Suppressor macrophage treated with lipopolysaccharide for 4 hours (primary cell): ENCODE measurements at regions not wholly inside any gene's neighbourhood (a gene's known extent, or its start where the extent isn't known, plus 50 kb on each side); places are given as distances from the start of the nearest gene placed in this dataset.
"Not testable (repeated sequence)": the region's sequence is repeated elsewhere in the genome, so short reads cannot be mapped to it uniquely, and the experiment has no call there.

Experiments used
- DNase-seq: peaks from one replicate; pipeline ENCODE4 v3.0.0-alpha.2; 2020

DNA sequence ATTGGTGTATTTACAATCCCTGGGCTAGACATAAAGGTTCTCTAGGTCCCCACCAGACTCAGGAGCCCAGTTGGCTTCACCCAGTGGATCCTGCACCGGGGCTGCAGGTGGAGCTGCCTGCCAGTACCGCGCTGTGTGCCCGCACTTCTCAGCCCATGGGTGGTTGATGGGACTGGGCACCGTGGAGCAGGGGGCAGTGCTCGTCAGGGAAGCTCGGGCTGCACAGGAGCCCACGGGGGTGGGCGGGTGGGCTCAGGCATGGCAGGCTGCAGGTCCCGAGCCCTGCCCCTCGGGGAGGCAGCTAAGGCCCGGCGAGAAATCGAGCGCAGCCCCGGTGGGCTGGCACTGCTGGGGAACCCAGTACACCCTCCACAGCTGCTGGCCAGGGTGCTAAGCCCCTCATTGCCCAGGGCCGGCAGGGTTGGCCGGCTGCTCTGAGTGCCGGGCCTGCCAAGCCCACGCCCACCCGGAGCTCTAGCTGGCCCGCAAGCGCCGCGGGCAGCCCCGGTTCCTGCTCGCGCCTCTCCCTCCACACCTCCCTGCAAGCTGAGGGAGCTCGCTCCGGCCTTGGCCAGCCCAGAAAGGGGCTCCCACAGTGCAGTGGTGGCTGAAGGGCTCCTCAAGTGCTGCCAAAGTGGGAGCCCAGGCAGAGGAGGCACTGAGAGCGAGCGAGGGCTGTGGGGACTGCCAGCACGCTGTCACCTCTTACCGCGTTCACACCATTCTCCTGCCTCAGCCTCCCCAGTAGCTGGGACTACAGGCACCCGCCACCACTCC is 353.5 kb upstream of the HS6ST1 start:
- not testable (repeated sequence) for DNase-seq

DNA sequence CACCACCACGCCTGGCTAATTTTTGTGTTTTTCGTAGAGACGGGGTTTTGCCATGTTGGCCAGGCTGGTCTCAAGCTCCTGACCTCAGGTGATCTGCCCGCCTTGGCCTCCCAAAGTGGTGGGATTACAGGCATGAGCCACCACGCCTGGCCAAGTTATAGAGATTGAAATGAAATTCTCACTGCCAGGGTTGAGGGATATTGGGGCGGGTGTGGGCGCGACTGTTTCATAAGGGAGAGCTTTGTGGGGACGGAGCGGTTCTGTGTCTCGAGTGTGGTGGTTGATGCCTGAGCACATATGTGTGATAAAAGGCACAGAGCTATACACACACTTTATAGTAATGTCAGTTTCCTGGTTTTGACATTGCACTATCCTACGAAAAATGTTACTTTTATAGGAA is 361.0 kb upstream of the HS6ST1 start:
- not testable (repeated sequence) for DNase-seq

DNA sequence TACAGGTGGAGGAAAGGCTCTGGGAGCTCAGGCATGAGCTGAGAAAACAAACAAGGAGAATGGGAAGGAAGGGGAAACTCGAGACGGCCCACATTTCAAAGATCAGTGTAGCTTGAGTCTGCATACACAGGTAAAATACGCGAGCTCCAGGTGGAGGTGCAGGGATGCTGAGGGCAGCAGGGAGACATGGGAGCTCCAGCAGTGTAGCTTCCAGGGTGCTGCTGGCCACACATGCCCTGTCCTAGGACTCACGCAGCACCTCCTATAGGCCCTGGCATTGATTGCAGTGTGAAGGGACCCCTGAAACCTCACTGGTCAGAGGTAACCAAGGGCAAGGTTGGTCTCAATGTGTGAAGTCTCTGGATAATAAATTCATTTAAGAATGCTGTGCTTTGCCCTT is 362.8 kb upstream of the HS6ST1 start:
- no peak for DNase-seq

DNA sequence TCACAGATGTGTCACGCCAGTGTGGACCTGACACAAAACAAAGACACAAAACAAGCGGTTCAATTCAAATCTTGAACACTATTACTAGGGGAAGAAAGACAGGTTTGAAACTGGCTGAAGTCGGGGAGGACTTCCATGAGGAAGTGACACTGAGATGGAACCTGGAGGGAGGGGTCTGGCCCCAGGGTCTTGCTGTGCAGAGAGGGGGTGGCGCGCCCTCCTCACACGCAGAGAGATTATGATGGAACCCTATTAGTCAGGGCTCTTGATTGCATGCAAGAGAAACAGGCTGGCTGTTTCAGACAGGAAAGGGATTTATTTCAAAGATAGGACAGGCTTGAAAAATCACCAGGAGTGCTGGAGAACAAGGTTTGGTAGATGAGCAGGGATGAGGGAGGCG is 363.6 kb upstream of the HS6ST1 start:
- no peak for DNase-seq

DNA sequence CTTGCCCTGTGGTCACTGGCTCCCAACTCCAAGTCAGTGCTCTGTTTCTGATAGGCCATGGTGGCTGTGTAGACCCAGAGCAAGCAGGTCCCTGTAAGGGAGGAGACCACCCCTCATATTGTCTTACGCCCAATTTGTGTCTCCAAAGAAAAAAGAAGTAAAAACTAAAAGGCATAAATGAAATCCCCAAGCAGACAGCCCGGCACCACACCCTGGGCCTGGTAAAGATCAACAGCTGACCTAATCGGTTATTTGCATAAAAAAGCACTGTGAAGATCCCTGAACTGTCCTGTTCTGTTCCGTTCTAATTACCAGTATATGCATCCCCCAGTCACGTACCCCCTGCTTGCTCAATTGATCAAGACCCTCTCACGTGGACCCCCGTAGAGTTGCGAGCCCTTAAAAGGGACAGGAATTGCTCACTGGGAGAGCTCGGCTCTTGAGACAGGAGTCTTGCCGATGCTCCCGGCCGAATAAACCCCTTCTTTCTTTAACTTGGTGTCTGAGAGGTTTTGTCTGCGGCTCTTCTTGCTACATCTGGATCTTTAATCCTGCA is 364.1 kb upstream of the HS6ST1 start:
- no peak for DNase-seq

DNA sequence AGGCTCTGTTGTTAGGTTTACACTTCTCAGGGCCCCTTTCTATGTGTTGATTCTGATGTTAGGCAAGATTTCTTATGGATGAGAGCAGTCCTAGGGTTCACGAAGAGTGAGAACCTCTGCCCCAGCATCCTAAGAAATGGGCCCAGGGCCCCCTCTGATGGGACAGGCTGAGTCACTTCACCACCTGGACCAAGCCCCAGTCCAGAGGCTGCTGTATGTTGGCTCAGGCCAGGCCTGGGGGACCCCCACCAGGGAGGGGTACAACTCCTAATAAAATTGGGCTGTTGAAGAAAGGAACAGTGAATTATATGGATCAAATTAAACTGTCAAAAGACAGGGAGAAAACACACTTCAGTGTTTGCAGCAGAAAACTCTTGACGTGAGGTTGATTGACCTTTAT is 365.9 kb upstream of the HS6ST1 start:
- no peak for DNase-seq

DNA sequence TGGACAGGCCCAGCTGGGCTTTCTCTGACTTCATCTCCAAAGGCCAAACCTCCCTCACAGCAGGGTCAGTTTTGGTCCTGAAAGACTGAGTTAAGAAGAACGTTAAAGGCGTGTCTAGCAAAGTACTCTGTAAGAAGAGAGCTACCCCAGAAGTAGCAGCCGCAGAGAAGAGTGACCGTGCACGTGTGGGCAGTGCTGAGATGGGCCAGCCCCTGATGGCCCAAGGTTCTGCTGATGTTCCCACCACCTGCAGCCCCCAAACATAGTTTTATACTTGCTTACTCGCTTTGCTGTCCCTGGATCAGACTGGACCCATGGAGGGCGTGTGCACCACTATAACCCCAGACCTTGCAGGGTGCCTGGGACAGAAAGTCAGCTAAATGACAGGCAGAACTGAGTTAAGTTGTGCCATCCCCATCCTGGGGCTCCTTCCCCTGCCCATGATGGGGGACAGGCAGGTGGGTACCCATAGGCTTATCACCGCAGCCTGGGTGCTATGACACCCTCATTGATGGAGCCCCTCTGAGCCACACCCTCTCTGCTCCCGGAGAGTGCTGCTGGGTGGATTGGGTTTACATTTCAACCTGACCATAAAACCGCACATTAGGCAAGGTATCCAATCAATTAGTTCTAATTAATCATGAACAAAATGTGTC is 367.3 kb upstream of the HS6ST1 start:
- no peak for DNase-seq

DNA sequence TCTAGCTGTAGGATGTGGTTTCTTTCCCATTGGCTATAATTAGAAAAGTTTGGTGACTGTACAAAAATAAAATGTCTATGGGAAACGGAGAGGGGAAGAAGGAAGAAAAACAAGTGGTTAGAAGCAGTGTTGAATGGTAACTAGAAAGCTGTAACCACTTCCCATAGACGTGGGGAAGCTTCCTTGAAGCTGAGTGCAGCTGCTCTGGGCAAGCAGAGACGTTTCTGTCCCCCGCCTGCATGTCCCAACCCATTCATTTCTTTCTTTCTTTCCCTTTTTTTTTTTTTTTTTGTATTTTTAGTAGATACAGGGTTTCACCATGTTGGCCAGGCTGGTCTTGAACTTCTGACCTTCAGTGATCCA is 367.8 kb upstream of the HS6ST1 start:
- peak; percentile 46 for DNase-seq

DNA sequence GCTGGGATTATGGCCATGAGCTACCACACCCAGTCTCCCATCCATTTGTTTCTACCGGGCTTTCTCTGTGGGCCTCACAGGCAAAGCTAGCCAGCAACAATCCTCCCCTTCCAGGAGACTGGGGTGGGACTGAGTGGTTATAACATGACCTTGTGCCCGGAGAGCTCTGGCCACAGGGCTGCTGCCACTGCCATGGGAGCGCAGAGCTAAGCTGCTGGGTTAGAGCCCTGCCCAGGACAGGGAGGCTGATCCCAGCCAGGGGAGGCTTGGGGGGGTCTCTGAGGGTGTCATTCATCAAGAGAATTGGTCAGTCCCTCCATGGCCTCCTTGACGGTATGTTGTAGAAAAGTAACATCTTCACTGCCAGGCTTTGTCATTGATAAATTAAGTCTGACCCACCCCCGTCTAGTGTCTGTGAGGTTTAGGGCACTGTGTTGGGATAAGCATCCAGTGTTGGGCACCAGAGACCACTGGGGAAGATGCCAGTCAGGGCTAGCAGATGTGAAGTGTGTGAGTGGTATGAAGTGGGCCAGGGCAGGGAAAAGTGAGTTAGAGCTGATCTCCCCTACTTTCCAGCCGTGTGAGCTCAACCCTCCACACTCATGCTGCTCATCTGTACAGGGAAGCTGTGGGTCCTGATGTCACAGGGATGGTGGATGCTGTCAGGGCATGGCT is 368.4 kb upstream of the HS6ST1 start:
- no peak for DNase-seq

DNA sequence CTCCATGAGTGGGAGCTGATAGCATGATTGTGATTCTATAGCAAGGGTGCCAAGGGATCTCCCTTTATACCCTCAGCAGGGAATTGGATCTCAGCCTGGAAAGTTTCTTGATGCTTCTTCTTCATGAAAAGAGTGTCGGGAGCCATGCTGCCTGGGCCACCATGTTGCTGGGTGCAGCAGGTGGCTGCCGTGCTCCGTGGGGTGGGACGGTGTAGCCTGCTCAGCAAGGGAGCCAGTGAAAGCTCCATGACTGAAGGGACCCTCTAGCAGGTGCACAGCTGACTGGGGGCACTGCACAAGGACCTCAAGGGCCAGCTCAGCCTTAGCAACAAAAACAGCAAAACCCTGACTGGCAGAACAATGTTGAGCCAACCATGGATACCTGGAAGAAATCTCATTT is 368.9 kb upstream of the HS6ST1 start:
- no peak for DNase-seq

DNA sequence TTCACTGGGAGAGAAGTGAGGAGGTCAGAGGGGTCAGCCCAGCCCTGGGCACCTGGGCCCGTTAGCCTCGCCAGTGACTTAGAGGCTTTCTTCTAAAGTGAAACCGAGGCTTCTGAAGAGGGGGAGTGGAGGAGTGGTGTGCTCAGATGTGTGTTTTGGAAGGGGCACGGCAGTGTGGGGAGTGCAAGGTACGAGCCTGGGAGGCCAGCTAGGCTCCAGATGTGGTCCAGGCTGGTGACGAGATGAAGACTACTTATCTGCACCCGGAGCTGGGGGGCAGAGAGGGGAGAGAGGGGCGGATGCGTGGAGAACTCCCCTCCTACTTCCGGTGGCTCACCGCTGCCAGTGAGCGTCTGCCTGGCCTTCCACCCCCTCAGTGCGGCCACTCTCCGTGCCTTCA is 371.3 kb upstream of the HS6ST1 start:
- DNase-seq = no peak

DNA sequence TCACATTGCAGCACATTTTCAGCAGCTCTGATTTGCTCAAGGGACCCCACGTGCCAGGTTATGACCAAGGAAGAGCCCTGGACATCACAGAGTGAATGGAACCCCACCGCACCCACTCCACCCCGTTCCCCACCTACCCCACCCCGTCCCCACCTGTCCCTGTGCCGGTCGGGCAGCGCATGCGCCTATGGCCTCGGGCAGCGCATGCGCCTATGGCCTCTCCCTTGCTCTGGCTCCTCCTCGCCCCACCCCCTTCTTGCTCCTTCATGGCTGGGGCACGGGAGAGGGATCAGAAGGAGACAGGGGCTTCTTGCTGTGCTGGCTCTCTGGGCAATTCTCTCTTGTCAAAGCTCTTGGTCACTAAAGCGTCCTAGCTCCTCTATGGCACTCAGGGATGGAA is 371.8 kb upstream of the HS6ST1 start:
- DNase-seq = no peak

DNA sequence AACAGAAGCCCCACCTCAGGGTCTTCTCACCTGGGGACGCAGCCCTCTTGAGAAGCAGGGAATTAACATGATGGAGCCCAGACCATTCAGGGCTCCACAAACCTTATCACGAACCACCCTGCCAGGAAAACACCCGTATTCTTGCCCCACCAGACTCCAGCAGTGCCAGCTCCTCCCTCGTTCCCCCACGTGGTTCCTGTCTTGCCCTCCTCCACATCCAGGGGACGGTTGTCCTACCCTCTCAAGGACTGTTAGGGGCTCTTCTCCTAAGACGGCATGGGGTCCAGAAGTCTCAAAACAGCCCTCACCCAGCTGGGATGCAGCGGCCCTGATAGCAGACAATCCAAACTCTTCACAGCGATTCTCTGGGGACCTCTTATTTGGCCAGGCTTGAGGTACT is 372.2 kb upstream of the HS6ST1 start:
- no peak for DNase-seq

DNA sequence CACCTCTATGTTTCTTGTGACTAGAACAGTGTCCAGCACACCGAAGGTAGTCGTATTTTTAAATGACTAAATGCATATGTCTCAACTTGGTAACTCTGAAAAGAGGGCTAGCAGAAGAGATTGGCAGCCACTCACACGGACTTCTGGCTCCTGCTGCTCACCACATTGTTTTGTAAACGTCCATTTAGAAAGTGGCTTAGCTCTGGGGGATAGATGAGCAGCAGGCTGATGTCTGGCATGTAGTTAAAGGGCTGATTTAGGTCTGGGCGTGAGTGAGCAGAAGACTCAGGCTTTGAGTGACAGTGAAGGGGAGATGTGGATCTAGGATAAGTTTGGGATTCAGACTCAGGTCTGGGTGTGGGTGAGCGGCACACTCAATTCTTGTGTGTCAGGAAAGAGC is 372.9 kb upstream of the HS6ST1 start:
- DNase-seq = no peak

DNA sequence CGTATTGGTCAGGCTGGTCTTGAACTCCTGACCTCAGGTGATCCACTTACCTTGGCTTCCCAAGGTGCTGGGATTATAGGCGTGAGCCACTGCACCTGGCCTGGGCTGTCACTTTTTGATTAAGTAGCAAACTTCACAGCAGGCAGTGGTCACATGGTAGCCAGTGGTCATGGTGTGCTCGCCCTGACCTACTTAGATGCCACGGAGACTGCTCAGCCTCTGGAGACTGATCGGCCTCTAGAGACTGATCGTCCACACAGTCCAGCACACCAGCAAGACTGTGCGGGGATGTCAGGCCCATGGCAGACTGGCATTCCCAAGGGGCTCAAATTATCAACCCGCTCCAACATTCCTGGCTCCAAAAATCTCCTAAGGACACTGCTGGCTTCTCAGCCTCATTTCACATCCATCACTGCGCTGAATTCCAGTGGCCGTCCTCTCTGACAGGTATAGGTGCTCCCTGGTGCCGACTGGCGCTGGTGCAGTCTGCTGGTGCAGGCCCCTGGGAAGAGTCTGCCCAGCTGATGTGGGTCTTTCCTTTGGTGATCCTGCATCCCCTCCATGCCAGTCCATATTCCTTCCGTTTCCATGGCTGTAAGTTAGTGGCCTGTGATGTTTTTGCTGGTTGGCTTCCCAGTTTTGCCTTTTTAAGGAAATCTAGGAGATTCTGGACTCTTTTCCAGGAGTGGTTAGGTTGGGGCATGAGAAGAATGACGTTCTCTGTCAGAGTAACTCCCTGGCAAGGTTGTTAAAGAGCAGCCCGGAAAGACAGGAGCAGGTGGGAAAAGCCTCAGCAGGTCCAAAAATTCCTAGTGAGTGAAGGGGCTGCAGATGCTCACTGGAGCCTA is 374.5 kb upstream of the HS6ST1 start:
- no peak for DNase-seq

DNA sequence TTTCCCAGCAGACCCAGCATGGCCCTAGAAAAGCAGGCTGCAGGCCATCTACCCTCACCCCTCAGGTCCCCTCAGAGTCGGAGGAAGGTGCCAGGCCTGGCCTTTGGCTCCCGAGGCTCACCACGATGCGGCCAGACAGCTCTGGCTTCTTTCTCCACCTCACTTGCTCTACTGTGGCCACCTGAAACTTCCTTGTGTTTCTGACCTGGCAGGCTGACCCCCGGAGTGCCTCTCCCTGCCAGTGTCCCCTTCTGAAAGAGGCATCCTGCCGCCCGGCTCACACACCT is 375.0 kb upstream of the HS6ST1 start:
- DNase-seq = no peak

DNA sequence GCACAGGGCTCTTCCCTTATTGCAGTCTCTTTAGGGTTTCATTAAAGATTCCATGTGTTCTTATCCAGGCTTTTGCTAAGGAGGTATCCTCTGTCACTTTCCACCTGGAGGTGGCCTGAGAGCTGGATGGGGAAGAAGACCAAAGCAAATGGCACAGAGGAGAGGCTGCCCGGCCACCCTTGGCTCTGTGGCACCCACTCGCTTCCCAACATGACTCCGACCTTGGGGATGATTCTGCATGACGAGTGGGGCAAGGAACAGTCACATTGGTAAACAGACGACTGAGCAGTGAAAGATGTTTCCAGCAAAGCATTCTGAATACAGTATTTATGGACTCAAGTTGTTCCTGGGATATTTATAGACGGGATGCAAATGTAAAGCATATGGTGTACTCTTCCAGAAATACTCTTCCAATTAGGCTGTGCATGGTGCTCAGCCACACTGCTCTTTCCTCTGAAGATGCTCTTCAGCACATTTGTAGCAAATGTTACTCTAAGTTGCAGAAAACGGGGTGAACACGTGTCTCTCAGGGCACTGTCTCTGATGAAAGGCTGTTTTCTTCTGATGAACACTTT is 377.1 kb upstream of the HS6ST1 start:
- no peak for DNase-seq

DNA sequence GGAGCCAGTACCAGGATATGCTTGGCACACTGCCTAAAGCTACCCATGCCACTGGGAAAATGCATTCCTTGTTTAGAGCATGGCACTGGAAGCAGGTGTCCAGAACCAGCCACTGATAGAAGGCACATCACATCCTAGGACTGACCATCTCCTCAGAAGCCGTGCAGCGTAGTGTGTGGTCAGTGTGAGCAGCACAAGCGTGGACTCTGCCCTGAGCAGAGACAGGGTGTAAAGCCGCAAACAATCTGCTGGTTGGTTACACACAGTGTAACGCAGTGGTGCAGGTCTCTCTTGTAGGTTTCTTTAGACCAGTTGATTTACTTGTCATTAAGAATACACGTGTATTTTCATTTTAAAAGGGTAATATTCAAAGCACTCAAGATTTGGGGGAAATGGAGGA is 377.8 kb upstream of the HS6ST1 start:
- DNase-seq = no peak

DNA sequence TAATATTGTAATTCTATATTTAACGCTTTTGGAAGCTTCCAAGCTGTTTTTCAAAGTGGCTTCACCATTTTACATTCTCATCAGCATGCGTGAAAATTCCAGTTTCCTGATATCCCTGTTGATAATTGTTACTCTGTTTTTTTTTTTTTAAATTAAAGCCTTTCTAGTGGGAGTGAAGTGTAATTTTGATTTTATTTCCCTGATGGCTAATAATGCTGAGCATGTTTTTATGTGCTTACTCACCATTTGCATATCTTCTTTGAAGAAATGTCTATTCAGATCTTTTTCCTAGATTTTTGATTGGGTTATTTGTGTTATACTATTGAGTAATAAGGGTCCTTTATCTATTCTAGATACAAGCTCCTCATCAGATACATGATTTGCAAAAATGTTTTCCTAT is 382.8 kb upstream of the HS6ST1 start:
- no peak for DNase-seq

DNA sequence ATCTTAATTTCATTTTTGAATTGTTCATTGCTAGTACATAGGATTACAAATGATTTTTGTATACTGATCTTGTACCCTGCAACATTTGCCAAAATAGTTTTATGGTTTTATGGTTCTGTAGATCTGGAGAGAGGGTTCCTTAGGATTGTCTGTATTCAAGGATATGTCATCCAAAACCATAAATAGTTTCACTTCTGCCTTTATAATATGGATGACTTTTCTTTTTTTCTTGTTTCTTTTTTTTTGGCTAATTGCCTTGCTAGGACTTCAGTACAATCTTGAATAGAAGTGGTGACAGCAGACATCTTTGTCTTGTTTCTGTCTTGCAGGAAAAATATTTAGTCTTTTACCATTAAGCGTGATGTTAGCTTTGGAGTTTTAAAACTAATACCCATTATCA is 383.9 kb upstream of the HS6ST1 start:
- peak; percentile 43 for DNase-seq

DNA sequence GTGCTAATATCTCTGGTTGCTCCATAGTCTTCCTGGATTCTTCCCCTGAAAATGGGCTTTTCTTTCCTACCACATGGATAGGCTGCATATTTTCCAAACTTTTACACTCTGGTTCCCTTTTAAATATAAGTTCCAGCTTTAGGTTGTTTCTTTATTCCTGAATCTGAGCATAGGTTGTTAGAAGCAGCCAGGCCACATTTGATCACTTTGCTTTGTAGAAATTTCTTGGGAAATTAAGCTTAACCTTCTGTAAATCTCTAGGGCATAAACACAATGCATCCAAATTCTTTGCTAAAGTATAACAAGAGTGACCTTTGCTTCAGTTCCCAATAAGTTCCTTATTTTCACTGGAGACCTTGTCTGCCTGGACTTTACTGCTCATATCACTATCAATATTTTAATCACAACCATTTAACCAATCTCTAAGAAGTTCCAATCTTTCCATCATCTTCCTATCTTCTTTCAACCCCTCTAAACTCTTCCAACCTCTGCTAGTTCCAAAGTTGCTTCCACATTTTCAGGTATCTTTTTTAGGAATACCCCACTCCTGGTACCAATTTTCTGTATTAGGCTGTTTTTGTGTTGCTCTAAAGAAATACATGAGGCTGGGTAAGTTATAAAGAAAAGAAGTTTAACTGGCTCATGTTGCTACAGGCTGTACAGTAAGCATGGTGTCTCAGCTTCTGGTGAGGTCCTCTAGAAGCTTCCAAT is 389.6 kb upstream of the HS6ST1 start:
- DNase-seq = no peak

DNA sequence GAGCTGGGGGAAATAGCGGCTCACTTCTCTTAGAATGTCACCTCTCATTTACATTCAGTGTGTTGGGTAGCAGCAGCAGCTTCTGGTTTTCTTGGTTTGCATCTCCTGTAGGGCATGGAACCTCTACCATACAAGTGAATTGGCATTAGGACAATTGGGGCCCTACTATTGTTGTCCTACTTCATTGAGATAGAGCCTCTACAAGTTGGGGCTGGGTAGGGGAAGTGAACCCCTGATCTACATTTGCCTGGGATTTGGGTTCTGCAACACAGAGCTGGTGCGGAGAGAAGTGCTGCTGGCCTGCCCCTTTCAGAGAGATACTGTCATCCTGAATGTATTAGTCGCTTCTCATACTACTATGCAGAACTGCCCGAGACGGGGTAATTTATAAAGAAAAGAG is 391.6 kb upstream of the HS6ST1 start:
- DNase-seq = no peak
